ENCODE measurements at regions not wholly inside any gene's neighbourhood (a gene's known extent, or its start where the extent isn't known, plus 50 kb on each side); places are given as distances from the start of the nearest gene placed in this dataset.

- TF ChIP-seq, protein P1, sequence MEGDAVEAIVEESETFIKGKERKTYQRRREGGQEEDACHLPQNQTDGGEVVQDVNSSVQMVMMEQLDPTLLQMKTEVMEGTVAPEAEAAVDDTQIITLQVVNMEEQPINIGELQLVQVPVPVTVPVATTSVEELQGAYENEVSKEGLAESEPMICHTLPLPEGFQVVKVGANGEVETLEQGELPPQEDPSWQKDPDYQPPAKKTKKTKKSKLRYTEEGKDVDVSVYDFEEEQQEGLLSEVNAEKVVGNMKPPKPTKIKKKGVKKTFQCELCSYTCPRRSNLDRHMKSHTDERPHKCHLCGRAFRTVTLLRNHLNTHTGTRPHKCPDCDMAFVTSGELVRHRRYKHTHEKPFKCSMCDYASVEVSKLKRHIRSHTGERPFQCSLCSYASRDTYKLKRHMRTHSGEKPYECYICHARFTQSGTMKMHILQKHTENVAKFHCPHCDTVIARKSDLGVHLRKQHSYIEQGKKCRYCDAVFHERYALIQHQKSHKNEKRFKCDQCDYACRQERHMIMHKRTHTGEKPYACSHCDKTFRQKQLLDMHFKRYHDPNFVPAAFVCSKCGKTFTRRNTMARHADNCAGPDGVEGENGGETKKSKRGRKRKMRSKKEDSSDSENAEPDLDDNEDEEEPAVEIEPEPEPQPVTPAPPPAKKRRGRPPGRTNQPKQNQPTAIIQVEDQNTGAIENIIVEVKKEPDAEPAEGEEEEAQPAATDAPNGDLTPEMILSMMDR (IDR thresholded peaks at IDR 0.05) = no peak
- no peak for TF ChIP-seq POLR2A (IDR thresholded peaks at IDR 0.05)
These were observed 339.3 kb upstream of the POM121L12 start for GRCh38 chr7:52695973-52696595.

Data from thyroid gland (tissue), 4 donors.